GM18909 (cell line): ENCODE measurements at regions not wholly inside any gene's neighbourhood (a gene's known extent, or its start where the extent isn't known, plus 50 kb on each side); places are given as distances from the start of the nearest gene placed in this dataset.
"Not testable (repeated sequence)": the region's sequence is repeated elsewhere in the genome, so short reads cannot be mapped to it uniquely, and the experiment has no call there.

Source experiments
- ATAC-seq: cut with Tn5 transposase; IDR thresholded peaks from one replicate; pipeline ENCODE4 v1.9.1; 2021; ENCODE audit warnings: mild to moderate bottlenecking; ENCODE audit not compliant: unreplicated experiment, poor library complexity

DNA sequence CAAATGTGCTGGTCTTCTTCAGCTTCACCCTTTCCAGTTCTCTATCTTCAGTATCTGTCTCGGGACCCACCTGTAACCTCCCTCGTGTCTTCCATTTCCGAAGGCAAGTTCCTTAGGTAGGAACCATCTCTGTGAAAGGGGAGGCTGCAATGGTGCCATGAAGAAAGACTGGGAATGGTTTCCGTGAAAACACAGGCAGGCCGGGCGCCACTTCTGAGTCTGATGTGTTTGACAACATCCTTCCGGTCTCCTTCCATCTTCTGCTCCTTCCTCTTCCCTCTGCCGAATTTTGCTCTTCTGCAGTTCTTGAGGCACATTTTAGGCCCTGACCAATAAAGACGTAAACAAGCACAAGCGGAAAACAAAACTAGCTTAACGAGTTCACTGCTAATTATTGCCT is 328.0 kb downstream of the THBS2 start:
- no peak for ATAC-seq

DNA sequence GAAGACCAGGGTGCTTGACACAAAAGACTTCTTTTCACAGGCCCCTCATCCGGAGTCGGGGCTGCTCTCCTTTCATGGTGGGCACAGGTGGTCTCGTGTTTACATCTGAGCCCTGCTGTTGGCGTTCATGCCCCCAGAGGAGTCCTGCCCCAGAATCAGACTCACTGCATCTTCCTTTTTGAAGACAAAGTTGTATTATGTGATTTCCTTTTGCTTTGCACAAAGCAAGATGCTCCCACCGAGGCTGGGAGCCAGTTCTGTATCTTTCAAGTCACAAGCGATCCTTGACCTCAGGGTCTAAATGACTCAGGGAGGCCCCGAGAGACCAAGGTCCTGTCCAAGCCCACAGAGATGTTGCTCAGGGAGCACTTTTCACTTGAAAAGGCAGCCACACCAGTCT is 330.5 kb downstream of the THBS2 start:
- ATAC-seq: no peak

DNA sequence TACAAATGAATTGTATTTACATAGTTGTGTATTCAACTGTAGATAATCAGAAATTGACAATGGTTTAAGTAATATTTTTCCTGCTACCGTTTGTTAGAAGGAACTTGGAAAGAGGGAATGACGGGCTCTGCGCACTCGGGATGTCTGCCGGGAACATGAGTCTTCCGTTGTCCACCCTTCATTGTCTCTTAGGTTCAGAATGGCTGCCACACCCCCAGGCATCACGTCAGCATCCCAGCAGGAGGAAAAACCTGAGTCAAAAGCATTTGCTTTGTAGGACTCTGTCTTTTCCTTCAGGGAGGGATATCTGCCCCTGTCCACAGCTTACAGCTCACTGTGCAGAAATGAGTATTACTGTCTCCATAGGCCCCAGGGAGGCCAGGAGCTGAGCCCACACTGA is 331.2 kb downstream of the THBS2 start:
- ATAC-seq: no peak

DNA sequence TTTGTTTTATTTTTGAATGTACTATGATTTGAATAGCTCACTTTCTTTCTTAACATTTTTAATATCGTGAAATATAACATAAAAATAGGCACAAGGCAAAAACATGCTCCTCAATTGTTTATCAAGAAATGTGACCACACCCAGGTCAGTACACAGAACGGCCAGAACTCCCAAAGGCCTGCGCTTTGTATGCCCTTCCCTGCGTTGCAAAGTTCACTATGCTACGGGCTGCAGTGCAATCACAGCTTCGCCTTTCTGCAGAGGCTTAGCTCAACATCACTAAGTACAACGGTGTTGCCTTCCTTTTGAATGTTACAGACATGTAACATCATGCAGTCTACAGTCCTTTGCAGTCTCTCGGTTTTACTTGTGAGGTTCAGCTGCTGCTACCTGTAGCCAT is 333.4 kb downstream of the THBS2 start:
- ATAC-seq: no peak

DNA sequence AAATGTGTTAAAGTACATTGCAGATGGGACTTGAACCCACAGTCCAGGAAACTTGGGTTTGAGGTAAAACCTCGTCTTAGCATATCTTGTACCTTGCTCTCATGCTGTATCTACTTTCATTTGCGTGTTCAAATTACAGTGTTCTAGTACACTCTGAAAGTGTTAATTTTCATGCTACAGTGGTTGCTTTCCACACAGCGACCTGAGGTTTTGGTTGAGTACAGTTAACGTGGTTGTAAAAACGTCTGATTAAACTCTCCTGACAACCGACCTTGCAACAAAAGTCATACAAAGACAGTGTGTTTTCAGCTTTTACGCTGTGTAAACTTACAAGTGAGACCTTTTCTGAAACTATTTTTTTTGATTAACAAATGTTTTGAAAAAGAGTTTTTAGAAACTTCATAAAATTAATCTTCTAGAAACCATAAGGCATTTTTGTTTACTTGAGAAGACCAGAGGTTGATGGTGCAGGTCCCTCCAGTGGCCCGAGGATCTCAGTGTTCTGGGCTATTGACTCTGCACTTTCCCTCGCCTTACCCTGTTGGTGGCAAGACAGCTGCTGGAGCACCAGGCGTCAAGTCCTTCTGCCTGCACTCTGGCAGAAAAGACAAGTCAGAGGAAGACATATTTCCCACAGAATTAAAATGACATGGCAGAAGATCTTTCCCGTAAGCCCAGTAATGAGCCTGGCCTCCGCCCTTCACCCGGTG is 334.0 kb downstream of the THBS2 start:
- ATAC-seq: no peak

DNA sequence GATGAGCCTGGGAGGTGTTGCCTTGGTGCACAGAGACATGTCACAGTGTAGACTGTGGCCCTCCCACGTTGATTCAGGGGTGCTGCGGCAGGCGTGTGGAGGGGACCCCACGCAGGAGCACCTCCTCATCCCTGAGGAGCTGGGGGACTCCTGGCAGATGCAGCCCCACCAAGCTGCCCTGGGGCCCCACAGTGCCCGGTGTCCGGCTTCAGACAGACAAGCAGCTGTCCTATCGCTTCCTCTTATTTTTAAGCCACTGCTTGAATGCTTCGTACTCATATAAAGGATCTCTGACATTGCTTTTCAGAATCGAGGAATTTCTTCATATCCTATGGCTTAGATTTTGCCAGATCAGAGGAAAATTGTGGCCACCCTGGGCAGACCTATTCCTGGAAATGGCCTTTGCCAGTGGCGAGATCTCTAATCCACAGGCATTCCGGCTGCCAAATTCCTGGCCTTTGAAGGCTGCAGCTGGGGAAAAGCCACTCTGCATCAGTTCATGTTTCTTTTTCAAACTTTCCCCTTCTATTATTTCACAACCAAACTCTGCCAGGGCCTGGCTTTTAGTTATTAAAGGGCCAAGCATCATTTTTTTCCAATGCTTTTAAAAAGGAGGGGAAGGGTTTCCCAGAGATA is 337.0 kb downstream of the THBS2 start:
- ATAC-seq: no peak

DNA sequence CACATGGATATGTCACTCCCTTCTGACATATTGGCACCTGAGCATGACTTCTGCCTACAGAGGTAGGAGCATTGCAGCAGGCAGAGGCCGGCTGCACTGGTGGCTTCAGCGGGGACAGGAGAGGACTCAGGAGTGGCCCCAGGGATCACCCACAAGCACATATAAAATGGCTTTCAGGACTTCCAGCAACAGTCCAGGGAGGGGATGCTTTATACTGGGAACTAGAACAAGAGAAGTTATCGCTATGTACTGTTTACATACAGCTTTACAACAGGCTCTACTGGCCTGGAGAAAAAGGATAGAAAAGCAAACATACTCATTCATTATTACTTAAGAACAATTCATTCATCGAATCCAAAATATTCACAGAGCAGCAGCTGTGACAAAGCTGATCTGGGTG is 337.8 kb downstream of the THBS2 start:
- no peak for ATAC-seq

DNA sequence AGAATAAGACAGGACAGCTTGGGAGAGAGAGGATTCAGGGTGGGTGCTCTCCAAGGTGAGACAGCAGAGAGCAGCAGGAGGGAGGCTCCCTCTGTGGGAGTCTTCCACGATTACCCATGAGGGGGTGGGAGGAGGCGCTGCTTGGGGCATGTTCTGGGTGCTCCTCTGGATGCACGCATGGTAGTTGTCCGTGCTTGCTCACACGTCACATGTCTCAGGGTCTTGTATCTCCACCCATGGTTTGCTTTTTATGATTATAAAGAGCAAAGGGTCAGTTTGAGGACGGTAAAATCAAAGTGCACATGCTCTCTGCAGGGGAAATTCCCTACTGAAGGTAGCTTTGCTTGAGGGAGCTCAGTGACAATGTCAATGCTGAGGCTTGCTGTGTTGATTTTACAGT is 338.4 kb downstream of the THBS2 start:
- no peak for ATAC-seq

DNA sequence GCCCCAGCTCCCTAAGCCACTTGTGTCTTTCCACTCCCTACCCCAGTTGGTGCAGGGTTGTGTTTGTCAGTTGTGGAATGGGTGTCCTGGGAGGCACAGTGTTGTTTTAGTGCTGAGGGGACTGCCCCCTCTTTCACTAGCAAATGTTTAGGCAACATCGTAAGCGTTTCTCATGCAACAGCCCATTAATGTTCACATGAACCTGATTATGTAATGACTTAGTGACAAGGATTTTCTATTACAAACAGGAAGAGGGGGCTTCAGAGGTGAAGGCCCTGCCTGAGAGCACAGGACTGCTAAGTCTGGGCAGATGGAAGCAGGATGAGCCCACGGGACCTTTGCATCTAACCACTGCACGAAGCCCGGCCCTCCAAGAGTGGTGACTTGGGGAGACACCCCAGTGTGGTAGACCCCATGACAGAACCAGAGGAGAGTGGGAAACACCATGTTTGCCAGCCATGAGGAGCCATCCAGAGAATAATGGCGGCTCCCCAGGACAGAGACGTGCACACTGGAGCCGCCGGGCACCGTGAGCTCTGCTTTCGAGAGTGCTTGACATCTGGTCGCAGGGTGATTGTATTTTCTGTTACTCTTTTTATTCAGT is 339.7 kb downstream of the THBS2 start:
- no peak for ATAC-seq

DNA sequence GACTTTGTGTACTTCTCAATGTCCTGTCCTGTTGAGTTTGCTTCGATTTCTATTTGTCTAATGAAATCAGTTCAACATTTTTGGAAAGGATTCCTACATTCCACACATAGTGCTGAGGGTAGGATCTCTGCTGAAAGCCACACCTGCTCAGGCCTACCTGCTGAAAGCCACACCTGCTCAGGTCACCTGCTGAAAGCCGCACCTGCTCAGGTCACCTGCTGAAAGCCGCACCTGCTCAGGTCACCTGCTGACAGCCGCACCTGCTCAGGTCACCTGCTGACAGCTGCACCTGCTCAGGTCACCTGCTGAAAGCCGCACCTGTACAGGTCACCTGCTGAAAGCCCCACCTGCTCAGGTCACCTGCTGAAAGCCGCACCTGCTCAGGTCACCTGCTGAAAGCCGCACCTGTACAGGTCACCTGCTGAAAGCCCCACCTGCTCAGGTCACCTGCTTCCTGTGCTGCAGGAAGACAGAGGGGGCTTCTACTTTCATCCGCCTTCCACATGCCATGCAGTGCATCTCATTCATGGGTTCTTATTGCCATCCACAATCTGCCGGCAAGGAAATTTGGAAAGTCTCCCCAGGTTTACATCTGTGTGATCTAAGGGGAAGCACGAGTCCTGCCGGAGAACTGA is 340.3 kb downstream of the THBS2 start:
- not testable (repeated sequence) for ATAC-seq

DNA sequence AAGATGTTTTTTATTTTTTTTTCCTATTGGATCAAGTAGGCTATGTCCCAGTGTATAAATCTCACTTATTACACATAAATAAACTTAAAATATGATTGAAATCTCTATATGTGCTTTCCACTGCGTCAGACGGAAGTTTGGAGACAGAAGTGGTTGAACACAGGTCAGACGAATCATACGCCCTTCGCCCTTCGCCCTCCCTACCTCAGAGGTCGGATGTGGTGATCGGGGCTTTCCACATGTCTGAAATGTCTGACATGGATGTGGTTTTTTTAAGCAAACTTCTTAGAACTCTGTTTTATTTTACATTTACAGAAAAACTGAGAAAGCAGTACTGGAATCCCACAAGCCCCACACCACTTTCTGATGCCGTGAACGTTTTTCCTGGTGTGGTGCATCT is 344.4 kb downstream of the THBS2 start:
- no peak for ATAC-seq

DNA sequence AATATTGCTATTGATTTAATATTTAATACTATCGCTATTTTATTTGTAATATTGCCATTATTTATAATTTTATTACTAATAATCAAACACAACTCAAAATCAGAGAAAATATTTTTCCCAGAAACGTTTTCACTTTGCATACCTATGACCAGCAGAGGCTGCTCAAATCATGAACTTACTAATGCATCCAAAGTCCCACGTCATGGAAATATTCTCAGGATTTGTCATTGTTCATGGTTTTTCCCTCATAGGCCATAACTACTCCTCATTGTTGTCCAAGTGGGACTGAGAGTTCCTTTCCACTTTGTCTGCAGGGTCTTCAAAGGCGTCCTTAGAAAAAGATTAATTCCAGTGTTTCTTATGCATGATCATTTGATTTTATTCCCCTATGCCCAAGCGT is 344.8 kb downstream of the THBS2 start:
- ATAC-seq: no peak

DNA sequence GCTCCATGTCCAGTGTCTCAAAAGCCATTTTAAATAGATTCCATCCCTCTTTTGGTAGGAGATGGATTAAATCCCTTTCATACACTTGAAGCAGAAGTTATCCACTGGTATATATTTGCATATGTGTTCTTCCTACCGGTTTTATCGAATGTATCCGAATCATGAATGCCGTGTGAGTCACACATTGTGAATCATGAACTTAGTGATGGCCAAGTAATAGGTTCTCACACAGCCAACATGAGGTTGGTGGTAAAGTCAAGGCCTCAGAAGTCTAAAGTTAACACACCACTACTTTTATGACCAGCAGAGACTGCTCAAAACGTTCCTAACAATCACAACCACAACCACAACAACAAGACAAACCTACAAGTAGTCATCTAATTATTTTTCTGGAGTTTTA is 345.5 kb downstream of the THBS2 start:
- no peak for ATAC-seq

DNA sequence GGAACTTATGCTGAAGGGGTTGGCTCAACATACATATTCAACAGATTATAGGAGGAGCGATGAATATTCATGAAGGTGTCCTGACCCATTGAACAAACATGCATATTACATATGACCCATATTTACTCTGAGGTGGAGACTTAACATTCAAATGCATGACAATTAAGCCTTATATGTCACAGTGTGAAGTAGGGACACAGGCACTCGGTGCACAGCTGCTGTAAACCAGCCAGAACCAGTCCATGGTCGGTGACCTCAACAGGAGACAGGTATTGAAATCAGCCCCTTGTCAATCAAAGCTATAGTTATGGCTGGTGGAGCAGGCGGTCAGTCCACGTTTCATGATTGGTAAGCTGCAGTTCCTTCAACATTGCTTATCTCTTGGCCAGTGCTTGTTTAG is 347.3 kb downstream of the THBS2 start:
- ATAC-seq: no peak

DNA sequence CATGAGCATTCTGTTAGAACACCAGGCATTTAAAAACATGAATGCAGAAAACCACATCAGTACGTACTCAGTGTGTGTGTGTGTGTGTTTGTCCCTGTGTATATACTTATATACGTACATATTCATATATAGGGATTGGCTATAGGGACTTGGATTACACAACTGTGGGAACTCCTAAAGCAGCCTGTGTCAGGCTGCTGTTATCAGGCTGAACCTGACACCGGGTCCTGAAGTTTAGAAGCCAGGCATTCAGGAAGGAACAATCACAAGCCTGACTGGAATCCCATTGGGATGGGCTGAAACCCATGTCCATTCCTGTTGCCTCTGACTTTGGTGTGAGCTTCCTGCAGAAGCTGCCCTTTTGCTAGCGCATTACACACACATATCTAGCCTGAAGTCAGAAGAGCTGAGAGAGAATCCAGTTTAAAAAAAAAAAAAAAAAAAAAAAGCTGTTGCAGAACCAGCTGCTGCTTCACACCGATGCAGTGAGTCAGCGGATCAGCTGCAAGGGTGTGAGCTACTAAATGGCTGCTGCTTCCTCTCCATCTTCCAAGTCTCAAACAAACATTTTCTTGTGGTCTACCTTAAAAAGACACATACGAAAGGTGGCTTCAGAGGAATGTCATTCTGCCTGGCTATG is 348.1 kb downstream of the THBS2 start:
- no peak for ATAC-seq

DNA sequence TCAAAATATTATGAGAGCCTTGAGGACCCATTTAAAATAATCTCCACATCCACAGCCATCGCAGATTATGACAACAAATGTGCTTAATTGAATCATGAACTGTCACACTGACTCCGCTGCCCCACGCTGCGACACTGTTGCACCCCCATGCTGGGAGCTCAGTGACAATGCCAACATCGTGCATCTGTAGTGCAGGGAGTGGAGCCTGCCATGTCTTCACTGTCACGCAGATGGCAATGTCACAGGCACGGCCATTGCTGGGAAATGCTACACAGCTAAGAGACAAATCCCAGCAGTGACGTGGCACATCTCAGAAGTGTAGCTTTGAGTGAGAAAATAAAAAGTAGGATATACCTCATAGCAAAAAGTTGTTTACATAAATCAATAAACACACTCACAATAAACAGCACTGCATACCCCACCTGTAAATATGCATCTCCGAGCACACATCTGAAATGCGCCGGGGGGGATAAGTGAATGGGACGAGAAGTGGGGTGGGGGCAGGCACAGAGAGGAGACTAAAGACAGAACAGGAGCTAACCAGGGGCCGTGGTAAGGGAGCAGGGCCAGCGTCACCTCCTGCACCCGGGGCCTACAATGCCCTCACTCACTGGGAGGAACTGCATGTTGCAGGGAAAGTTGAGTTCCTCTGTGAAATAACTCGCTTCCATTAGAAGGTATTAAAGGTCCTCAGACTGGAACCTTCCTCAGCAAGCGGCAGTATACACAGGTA is 349.9 kb downstream of the THBS2 start:
- ATAC-seq: no peak

DNA sequence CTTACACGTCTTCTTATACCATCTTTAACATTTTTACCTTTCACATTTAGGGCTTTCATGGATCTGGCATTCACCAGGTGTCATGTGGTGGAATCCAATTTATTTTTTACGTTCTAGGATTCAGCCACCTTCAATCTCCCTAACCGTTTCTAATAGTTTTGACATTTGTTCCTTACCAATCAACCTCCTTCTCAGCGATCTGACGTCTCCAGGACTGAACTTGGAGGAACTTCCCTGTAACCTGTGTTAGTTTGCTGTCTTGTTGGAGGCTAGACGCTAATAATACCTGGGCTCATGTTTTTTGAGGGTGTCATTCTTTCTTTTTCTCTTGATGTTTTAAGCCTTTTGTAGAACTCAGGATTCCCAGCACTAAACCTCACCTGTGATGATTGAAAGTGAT is 351.6 kb downstream of the THBS2 start:
- no peak for ATAC-seq

DNA sequence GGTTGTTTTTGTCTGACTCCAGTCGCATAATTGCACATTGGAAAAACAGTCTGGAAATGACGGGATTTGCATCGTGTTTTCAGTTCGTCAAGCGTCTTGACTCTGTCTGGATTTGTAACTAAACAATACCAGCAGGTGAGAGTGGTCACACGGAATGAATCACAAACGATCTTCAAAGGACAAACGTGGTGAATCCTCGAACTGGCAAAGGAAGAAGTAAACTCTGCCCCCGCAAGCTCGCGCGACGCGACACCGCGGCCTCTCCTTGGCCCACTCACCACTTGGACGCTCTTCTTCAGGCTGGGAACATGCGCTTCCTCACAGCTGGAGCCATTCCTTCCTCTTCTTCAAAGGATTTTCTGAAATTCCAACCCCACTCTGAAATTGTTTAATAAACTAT is 352.6 kb downstream of the THBS2 start:
- no peak for ATAC-seq

DNA sequence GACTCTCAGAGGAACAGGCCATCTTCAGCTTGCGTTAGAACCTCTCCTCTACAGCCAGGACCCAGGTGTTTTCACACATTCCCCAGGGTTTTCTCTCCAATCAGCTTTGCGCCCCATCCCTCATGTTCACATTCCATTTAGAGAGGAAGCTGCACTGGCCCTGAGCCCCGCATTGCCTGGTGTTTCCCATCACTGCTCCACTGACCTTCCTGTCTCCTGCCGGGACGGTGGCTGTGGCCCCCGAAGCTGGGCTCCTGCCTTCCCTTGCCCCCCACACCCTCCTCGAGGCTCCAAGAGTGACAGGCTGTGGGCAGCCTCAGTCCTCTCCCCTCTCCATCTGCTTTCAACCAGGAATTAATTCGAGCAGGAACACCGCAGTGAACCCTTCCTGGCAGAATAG is 357.3 kb downstream of the THBS2 start:
- ATAC-seq: no peak

DNA sequence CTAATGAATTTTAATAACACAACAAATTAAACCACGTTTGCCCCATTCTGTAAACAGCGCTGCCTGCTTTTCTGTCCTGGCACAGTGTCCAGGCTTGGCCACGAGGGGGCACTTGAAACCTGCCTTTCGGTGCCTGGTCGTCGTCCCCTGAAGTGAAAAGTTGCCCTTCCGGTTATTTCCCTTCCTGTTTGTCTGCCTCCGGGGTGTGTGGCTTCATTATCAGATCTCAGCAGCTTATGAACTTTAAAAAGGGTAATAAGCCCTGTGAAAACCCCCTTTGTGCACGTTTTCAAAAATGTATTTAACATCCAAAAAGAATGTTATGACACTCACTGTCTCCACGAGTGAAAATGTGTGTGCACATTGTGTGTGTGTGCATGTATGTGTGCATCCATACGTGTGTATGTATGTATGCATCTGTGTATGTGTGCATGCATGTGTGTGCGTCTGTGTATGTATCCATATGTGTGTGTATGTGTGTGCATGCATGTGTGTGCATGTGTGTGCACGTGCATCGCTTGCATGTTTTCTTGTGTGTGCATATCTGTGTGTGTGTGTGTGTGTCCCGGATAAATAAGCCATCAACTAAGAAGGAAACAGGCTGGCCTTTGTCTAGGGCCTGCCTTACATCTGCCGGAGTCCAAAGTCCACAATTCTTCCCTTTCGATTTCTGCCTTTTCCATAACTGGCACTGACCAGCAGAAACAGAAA is 358.4 kb downstream of the THBS2 start:
- peak; percentile 99 for ATAC-seq
